Keratinocyte (primary cell): ENCODE measurements at regions not wholly inside any gene's neighbourhood (a gene's known extent, or its start where the extent isn't known, plus 50 kb on each side); places are given as distances from the start of the nearest gene placed in this dataset.

Source experiments
- DNase-seq: peaks from one replicate; pipeline ENCODE4 v3.0.0-alpha.2; 2011; ENCODE audit warnings: low read depth, missing footprints, low spot score
- FAIRE-seq: peaks from 2 replicates; lab custom pipeline; 2011; peaks lifted over from hg19 to GRCh38; lab: Jason Lieb, UNC
- H2AFZ ChIP-seq: 2 replicates; pipeline ENCODE4 v1.6.0; 2012; ENCODE audit warnings: low read length, control low read depth, inconsistent platforms; ENCODE audit not compliant: control insufficient read depth
- H3K27ac ChIP-seq: 2 replicates; pipeline ENCODE4 v1.5.1; 2011; ENCODE audit warnings: low read length; ENCODE audit not compliant: control insufficient read depth, insufficient read depth
- H3K27me3 ChIP-seq: 3 replicates; pipeline ENCODE4 v1.6.0; 2011; ENCODE audit warnings: low read length; ENCODE audit not compliant: control insufficient read depth, insufficient read depth; ENCODE audit errors: extremely low read depth
- H3K36me3 ChIP-seq, 2 experiments: 2 replicates in 1 of 2; 3 replicates in 1 of 2; pipeline ENCODE4 v1.5.1; 2011; ENCODE audit warnings: low read length in 2 of 2, mild to moderate bottlenecking in 1 of 2; ENCODE audit not compliant: control insufficient read depth in 2 of 2, insufficient read depth in 2 of 2; ENCODE audit errors: extremely low read depth in 1 of 2
- H3K4me1 ChIP-seq: 3 replicates; pipeline ENCODE4 v1.5.1; 2011; ENCODE audit warnings: low read length; ENCODE audit not compliant: control insufficient read depth, insufficient read depth; ENCODE audit errors: extremely low read depth
- H3K4me2 ChIP-seq: 3 replicates; pipeline ENCODE4 v1.6.0; 2011; ENCODE audit warnings: low read depth, low read length; ENCODE audit not compliant: control insufficient read depth, insufficient read depth; ENCODE audit errors: extremely low read depth
- H3K4me3 ChIP-seq, 3 experiments: fragments of 200-600 bp in 1 of 3; sonication (generic) in 1 of 3; 2 replicates in 2 of 3; 3 replicates in 1 of 3; pipeline ENCODE4 v1.5.1; 2011 to 2016; ENCODE audit warnings: low read length in 3 of 3, mild to moderate bottlenecking in 3 of 3, control low read depth in 2 of 3, inconsistent platforms in 1 of 3, low read depth in 1 of 3, mixed read lengths in 1 of 3, mixed run types in 1 of 3, moderate library complexity in 1 of 3; ENCODE audit not compliant: control insufficient read depth in 2 of 3, insufficient read depth in 2 of 3; ENCODE audit errors: extremely low read depth in 1 of 3
- H3K79me2 ChIP-seq: 2 replicates; pipeline ENCODE4 v1.6.0; 2012; ENCODE audit warnings: low read length; ENCODE audit not compliant: control insufficient read depth, insufficient read depth
- H3K9ac ChIP-seq: 3 replicates; pipeline ENCODE4 v1.6.0; 2011; ENCODE audit warnings: low read length; ENCODE audit not compliant: control insufficient read depth, insufficient read depth; ENCODE audit errors: extremely low read depth
- H3K9me1 ChIP-seq: 3 replicates; pipeline ENCODE4 v1.6.0; 2011; ENCODE audit warnings: low read length; ENCODE audit not compliant: control insufficient read depth, insufficient read depth; ENCODE audit errors: extremely low read depth
- H3K9me3 ChIP-seq: 2 replicates; pipeline ENCODE4 v1.5.1; 2012; ENCODE audit warnings: low read depth, low read length; ENCODE audit not compliant: control insufficient read depth
- H4K20me1 ChIP-seq: 3 replicates; pipeline ENCODE4 v1.6.0; 2011; ENCODE audit warnings: low read length; ENCODE audit not compliant: control insufficient read depth, insufficient read depth; ENCODE audit errors: extremely low read depth
- EZH2 ChIP-seq: IDR thresholded peaks from one replicate; pipeline ENCODE4 v1.6.1; 2012; ENCODE audit warnings: inconsistent platforms, mild to moderate bottlenecking, low read length, moderate library complexity
- dilution Hi-C: fragments of 300-500 bp; cut with MboI; formaldehyde crosslinking; loops from one replicate; pipeline ENCODE4 v1.7.0; 2020; ENCODE audit warnings: low sequenced_read_pairs; ENCODE audit not compliant: extremely low pct_ligation_motif_present
- TF ChIP-seq, protein P1 (sequence below), 3 experiments: IDR thresholded peaks in 1 of 3; conservative IDR thresholded peaks in 1 of 3; optimal IDR thresholded peaks in 1 of 3; 2 replicates in 2 of 3; 3 replicates in 1 of 3; pipeline versions ENCODE3 to v1.5.1; 2011; ENCODE audit warnings: low read length in 3 of 3, mild to moderate bottlenecking in 3 of 3, moderate library complexity in 2 of 3, control low read depth in 1 of 3, inconsistent platforms in 1 of 3; ENCODE audit not compliant: insufficient read depth in 2 of 3; ENCODE audit errors: extremely low read depth in 1 of 3

DNA sequence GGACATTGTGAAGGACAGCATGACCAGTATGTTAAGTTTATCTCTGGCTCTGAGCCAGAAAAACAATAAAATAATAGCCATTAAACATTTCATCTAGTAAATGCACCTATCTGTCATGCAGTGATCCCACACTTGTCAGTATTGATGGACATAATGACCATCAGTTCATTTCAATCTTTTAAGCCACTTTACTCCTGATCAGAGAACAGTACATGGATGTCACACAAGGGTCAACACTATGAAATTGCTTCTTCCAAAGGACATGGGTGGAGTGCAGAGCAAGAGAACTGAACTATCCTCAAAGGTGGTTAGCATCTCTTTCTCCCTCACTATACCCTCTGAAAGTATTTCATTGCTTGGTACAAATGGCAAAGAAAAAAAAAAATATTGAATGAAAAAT is 816.0 kb upstream of the GYPC start:
- Histone ChIP-seq H2AFZ (no peak overlapping the region), H3K79me2 (no peaks in the 10 kb centered on the region), H4K20me1 (no peaks in the 10 kb centered on the region), H3K9ac (no peak overlapping the region), H3K27me3 (no peaks in the 10 kb centered on the region), H3K4me1 (no peaks in the 10 kb centered on the region), H3K27ac (no peak overlapping the region), H3K9me3 (no peaks in the 10 kb centered on the region), H3K4me2 (no peak overlapping the region), H3K36me3 (no peaks in the 10 kb centered on the region), H3K4me3 (no peak overlapping the region), H3K9me1 (no peaks in the 10 kb centered on the region)
- TF ChIP-seq EZH2 = no peak
- TF ChIP-seq, protein P1, sequence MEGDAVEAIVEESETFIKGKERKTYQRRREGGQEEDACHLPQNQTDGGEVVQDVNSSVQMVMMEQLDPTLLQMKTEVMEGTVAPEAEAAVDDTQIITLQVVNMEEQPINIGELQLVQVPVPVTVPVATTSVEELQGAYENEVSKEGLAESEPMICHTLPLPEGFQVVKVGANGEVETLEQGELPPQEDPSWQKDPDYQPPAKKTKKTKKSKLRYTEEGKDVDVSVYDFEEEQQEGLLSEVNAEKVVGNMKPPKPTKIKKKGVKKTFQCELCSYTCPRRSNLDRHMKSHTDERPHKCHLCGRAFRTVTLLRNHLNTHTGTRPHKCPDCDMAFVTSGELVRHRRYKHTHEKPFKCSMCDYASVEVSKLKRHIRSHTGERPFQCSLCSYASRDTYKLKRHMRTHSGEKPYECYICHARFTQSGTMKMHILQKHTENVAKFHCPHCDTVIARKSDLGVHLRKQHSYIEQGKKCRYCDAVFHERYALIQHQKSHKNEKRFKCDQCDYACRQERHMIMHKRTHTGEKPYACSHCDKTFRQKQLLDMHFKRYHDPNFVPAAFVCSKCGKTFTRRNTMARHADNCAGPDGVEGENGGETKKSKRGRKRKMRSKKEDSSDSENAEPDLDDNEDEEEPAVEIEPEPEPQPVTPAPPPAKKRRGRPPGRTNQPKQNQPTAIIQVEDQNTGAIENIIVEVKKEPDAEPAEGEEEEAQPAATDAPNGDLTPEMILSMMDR (optimal IDR thresholded peaks at IDR 0.05 in 1 of 3, IDR thresholded peaks at IDR 0.05 in 1 of 3, conservative IDR thresholded peaks at IDR 0.05 in 1 of 3; ENCODE audit: extremely low read depth in 1 of 3, insufficient read depth in 2 of 3, low read length in 3 of 3) = no peak
- dilution Hi-C loops = no loop called here
- DNase-seq (no peak), FAIRE-seq (no peak)

GRCh38 chr2:125842041-125842440 is 813.9 kb upstream of the GYPC start:
- no peak overlapping the region for H2AFZ ChIP-seq
- no peaks in the 10 kb centered on the region for H3K79me2 ChIP-seq
- no peak for FAIRE-seq
- H3K4me2 ChIP-seq = no peak overlapping the region
- H3K9ac ChIP-seq = no peak overlapping the region
- DNase-seq = no peak
- TF ChIP-seq, protein P1 (optimal IDR thresholded peaks at IDR 0.05 in 1 of 3, IDR thresholded peaks at IDR 0.05 in 1 of 3, conservative IDR thresholded peaks at IDR 0.05 in 1 of 3; ENCODE audit: extremely low read depth in 1 of 3, insufficient read depth in 2 of 3, low read length in 3 of 3) = no peak
- no peak for TF ChIP-seq EZH2
- no peaks in the 10 kb centered on the region for H3K4me1 ChIP-seq
- no peaks in the 10 kb centered on the region for H3K9me3 ChIP-seq
- no peaks in the 10 kb centered on the region for H3K9me1 ChIP-seq
- no peaks in the 10 kb centered on the region for H4K20me1 ChIP-seq
- dilution Hi-C loops = no loop called here
- no peaks in the 10 kb centered on the region for H3K27me3 ChIP-seq
- no peak overlapping the region for H3K4me3 ChIP-seq
- H3K36me3 ChIP-seq = no peaks in the 10 kb centered on the region
- H3K27ac ChIP-seq = no peak overlapping the region
